ENCODE measurements at regions not wholly inside any gene's neighbourhood (a gene's known extent, or its start where the extent isn't known, plus 50 kb on each side); places are given as distances from the start of the nearest gene placed in this dataset.

DNA sequence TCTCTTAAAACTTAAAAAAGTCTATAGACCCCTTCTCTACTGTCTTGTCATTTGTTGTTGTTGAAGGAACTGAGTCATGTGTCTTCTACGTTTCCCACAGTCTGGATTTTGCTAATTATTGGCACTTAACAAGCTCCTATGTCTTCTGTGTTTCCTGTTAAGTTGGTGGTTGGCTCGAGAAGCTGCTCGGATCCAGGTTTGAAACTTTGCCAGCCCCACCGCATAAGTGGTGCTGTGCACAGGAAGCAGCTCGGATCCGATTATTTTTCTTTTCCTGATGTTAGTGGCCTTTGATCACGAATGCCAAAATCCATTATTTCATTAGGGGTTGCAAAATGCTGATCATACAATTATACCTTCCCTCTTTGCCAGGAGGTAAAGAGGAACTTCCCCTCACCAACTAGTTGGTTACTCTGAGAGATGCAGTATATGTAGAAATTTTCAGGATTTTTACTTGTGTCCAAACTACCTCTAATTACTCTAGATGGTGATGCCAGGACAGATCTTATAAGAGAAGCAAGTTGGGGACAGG is 186.5 kb downstream of the NSG2 start:
- TF ChIP-seq SP2 (IDR thresholded peaks at IDR 0.05; ENCODE audit: low read length) = no peak
- no peak for TF ChIP-seq POLR2A (IDR thresholded peaks at IDR 0.05; ENCODE audit: control extremely low read depth in 1 of 2, low read depth in 2 of 2, low read length in 2 of 2)
